ENCODE measurements at regions not wholly inside any gene's neighbourhood (a gene's known extent, or its start where the extent isn't known, plus 50 kb on each side); places are given as distances from the start of the nearest gene placed in this dataset.
"Not testable (repeated sequence)": the region's sequence is repeated elsewhere in the genome, so short reads cannot be mapped to it uniquely, and the experiment has no call there.

DNA sequence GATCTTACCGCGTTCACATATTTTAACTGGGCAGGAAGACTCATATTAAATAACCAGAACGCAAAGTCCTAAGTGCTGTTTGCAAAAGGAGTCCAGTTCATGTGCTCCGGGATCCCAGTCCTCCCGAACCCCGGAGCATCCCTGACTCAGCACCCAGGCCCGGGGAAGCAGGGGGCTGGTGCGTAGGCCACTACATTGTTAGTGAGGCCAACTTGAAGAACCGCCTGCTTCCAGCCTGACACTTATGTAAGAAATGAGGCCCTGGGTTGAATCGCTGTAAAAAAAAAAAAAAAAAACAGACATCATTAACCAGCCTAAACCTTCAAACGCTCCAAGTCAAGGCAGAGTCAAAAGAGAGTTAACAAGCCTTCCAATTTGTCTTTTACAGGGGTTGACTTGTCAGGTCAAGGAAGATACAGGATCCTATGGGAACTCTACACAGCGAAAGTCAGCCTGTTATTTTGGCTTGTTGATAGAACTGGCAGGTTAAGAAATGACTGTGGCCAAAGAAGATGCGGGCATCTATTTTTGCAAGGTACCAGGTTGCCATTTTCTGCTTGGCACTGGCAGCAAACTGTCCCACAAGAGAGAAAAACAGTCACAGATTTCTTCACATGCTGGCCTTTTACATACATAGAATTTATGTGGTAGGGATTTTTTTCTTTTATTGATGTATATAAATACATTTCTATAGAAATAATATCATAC, 93.3 kb downstream of the ACTL7B start:
- no peak for DNase-seq

DNA sequence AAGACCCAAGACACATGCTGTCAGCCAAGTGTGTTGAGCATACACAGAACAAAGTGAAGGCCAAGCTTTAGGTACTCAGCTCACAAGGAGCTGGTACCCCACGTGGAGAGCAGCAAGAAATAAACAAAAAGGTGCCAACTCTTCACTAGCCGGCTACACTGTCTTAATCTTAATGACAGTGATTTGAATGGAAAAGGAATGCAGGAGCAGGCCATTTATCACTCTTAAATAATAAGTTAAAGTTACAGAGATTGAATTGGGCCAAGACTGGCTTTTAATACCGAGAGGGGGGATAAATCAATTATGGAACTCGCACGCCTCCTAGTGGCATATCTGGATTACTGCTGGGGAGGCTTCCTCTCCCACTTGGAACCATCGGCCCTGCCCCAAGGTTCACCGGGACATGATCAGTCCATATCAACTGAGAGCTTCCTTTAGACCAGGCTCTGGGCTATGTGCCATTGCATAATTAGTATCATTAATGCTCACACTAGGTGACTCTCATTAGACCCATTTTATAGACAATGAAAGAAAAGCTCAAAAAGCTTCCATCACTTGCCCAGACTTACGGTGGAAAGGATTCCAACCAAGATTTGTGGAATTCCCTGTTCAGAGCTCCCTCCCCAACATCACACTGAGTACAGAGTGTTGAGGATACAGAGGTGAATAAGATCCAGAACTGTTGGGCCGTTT, 94.0 kb downstream of the ACTL7B start:
- peak; percentile 67 for DNase-seq

DNA sequence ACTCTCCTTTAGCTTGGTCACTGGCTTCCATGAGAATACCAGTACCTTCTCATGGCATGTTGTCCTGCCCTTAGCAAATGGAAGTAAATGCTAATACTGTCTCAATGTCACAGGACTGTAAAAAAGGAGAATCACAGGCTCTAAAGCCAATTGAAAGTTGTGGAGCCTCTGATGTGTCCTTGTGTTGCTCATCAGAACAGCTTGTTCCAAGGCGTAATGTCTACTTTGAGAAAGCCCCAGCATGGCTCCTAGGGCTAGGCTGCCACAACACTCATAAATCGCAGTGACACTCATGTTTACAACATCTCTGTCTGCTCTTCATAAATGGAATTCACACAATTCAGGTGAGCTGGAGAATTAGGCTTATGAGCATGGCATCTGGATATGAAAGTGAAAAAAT, 94.9 kb downstream of the ACTL7B start:
- DNase-seq, result no peak

DNA sequence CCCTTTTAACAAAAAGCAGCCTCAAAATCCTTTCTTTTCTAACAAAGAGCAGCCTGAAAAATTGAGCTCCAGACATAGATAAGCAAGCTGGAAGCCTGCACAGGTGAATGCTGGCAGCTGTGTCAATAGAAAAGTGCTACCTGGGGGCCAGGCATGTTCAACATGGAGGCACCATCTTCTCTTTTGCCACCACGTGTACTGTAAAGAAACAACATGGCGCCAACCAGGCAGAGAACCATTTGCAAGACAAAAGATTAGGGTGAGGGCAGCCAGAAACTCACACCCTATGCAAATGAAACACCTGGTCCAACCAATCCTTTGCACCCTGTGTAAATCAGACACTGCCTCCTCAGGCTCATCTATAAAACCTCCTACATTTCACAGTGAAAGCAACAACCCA, 96.0 kb downstream of the ACTL7B start:
- DNase-seq, result no peak

DNA sequence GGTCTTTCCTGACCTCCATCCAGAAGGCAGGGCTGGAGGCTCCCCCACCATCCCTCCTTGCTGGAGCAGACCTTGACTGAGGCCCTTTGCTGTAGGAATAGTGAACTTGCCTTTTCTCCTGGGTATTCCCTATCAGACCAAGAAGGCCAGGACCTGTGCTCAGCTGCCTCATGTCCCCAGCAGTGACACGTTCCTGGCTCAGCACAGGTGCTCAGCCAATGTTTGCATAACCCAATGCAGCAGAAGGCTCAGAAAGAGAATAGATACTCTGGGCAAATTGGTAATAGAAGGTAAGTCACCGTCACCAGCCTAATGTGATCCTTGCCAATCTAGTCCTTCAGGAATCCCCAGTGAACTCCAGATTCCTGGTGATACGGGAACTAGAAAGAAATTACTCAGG, 96.4 kb downstream of the ACTL7B start:
- DNase-seq, result no peak

DNA sequence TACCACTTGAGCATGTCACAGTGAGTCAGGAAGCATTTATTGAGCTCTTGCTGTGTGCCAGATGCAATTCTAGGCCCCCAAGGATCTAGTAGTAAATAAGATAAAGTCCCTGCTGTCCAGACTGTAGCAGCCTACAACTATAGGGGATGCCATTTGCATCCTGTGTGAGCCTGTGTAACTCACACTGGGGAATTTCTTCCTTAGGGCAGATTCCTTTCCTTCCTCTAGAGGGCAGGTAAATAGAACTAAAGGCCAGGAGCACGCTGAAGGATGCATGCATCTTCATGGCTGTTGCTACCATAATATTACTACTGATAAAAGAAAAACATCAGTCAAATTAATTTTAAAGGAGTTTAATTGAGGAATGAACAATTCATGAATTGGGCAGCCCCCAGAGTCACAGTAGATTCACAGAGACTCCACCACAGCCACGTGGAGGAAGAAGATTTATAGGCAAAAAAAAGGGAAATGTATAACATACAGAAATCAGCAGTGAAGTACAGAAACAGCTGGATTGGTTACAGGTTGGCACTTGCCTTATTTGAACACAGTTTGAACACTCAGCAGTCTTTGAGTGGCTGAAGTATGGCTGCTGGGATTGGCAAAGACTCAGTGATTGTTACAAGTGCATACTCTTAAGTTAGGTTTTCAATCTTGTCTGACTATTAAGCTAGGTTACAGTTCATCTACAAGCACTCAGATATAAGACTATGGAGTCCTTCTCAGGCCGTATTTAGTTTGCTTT, 98.9 kb downstream of the ACTL7B start:
- DNase-seq, result no peak

DNA sequence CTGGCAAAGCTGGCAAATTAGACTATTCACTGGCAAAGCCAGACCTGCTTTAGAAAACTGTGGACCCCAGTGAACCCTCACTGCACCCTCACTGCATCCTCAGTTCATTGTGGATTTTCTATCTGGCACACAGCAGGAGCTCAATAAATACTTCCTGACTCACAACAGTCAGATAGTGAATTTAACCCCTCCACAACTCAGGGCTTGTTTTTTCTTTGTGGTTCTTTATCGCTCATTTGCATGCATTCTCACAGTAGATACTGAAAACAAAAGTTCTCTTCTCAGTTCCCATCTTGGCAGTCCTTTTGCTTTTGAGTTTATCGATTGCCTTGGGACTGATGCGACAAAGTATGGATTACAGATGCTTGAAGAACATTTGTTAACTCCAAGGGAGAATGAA, 99.8 kb downstream of the ACTL7B start:
- DNase-seq, result no peak

DNA sequence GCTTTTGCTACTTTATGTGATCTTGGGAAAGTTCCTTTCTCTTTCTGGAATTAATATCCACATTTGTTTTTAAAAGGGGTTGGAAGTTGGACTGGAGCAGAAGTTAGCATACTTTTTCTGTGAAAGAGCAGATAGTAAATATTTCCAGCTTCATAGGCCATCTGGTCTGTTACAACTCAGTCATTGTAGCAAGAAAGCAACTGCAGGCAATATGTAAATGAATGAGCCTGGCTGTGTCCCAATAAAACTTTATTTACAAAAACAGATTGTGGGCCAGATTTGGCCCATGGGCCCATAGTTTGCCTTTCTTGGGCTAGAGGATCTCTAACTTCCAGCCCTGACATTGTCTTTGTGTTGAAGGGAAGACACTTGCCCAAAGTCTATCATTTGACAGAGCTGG, 104.4 kb downstream of the ACTL7B start:
- peak; percentile 14 for DNase-seq

DNA sequence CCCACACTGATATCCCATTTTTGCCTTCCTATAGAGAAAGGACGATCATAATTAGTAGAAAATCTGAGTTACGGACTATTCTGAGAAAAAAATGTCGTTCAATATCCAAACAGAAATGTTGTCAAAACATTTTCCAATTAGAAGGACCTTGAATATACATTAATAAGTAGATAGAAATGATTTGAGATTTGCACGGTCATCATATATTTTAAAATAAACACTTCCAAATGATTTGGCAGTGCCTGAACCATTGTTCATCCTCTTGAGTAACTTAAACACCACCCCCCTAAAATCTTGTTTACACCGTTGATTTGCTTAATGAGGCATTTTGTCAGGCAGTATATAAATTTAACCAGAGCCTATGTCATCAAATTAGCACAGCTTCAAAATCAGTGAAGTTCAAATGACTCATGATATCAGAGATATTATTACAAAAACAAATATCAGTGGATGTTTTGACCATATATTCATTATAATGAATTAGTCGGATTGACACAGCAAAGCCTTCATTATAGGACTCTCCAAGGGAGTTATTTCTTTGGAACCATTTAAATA, 105.0 kb downstream of the ACTL7B start:
- DNase-seq, result peak; percentile 43

DNA sequence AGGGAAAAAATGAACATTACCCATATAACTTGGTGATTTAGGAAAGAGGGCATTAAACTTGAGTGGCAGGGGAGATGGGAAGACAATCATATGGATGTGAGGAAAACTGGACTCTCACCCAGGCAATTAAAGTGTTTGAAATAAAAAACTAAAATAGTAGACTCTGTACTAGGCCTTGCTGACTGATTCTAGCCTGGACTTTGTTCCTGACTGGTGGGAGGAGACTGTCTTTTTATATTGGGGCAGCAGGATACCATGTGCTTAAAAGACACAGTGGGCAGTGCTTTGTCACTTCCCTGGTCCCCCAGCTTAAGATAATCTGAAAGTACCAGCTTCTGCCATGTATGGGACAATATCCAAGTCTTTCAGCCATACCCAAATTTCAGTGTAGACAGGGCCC, 107.0 kb downstream of the ACTL7B start:
- no peak for DNase-seq

DNA sequence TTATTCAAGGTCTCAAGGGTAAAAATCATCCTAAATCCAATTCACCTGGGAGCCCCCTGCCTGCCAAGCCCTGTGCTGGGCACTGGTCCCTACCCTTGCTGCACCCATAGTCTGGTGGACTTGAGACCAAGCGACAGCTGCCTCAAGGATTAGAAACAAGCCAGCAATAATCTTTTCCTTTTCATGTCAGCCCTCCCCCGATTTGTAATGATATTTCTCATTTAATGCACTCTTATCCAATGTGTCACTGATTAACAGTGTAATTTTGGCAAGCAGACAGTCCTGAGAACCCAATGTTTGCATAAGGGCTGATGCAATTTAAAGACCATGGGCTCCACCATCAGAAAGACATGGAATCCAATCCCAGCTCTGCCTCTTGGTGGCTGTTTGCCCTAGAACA, 108.9 kb downstream of the ACTL7B start:
- DNase-seq, result peak; percentile 88

DNA sequence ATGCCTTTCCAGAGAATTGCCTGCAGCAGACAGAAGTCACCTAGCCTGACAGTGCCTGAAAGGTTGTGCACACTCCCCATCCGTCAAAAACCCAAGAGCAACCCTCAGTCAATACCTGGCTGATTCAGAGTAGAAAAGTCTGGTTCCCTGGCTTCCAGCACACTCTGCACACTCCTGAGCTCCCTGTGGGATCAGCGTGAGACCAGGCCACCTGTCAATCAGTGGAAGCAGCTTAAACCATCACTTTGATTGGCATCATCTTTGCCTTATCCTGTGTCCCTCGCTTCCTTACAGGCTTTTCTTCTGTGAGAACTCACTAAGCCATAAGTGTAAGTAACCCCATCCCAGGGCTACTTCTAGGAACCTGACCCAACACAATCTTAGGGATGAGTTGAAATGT, 109.8 kb downstream of the ACTL7B start:
- no peak for DNase-seq

DNA sequence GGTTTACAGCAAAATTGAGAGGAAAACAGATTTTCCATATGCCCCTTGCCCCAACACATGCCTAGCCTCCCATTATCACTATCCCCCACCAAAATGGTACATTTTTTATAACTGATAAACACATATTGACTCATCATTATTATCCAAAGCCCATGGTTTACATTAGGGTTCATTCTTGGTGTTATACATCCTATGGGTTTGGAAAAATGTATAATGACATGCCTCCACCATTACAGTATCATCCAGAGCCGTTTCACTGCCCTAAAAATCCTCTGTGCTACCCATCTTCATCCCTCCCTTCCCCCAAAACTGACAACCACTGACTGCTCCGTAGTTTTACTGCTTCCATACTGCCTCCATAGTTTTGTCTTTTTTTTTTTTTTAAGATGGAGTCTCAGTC, 111.1 kb downstream of the ACTL7B start:
- peak; percentile 53 for DNase-seq

DNA sequence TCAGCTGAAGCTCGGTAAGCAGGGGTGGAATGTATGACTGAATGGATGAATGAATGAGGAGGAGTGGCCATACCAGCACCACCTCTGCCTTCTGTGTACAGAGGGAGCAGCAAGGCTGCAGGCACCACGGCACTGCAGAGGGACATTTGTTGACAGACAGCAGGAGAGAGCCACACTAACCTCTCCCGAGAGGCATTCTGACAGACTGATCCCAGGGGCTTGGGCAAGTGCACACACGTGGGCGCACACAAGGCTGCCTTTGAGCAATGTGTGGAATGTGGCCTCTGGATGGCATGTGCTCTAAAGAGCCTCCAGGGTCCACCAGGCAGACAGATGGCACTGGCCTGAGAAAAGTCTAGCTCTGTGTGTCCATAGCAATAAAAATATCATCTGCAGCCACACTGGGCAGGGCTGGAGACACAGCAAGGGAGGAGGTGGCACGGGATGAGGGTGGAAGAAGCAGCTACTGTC, 111.8 kb downstream of the ACTL7B start:
- no peak for DNase-seq

DNA sequence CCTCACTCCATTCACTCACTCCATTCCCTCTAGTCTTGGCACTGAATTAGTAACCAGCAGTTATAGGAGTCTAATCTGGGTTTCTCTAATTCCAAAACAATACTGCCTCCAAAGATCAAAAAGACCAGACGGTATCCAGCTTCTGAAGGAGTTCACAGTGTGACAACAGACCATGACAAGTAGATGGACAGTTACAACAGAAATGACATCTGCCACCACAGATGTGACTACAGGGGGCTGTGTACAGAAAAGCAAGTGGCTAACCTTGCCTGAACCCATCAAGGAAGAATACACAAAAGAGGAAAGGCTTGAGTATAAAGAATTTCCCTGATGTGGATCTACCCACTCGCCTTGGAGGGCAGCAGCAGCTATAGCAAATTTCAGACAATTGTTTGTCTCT, 112.4 kb downstream of the ACTL7B start:
- DNase-seq, result no peak

DNA sequence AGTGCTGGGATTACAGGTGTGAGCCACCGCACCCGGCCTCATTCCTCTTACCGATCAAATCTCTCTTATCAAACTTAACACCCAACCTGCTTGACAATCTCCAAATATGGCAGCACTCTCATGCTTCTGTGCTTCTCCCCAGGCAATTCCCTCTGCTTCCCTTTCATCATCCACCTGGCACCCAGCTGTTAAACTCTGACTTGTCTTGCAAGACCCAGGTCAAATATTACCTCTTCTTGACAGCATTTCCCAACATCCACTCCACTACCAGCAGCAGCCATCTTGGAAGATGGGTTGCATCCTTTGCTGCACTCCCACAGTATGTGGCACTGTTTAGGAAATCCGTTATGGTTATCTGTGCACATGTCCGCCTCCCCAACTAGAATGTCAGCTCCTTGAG, 113.6 kb downstream of the ACTL7B start:
- DNase-seq, result no peak

DNA sequence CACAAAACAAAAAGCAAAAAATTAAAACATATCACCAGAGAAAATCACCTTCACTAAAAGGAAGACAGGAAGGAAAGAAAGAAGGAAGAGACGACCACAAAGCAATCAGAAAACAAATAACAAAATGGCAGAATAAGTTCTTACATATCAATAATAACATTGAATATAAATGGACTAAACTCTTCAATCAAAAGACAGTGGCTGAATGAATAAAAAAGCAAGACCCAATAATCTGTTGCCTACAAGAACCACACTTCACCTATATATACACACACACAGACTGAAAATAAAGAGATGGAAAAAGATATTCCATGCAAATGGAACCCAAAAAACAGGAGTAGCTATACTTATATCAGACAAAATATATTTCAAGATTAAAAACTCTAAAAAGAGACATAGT, 124.5 kb downstream of the ACTL7B start:
- DNase-seq, result not testable (repeated sequence)

DNA sequence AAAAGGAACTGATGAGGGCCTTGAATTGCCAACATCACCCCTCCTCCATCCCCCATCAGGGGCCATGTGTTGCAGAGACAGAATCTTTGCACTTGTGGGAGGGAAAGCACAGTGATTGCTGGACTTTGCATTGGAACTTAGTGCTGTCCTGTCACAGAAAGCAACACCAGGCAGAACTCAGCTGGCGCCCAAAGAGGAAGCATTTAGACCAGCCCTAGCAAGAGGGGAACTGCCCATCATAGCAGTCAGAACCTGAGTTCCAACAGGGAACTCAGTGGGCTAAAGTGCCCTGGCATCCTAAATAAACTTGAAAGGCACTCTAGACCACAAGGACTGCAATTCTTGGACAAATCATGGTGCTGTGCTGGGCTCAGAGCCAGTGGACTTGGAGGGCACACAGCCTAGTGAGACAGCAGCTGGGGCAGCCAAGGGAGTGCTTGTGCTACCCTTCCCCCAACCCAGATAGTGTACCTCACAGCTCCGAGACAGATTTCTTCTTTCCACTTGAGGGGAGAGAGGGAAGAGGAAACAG, 128.1 kb downstream of the ACTL7B start:
- no peak for DNase-seq

DNA sequence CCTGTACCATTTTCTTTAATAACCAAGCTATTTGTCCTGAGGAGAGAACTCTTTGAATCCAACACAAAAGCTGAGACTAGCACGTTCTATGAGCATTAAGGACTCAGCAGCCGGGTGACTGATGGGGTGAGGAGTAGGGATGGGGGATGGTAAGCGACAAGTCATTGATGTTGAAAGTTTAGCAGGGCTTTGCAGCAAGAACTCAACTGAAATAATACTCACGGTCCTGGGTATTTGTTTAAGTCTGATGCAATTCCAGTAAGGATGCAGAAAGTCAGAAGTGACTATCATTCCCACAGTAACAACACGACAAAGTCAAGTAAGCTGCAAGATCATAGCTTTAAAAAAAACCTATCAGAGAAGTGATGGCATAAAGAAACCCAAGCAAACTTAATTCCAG, 131.1 kb downstream of the ACTL7B start:
- DNase-seq, result peak; percentile 90

DNA sequence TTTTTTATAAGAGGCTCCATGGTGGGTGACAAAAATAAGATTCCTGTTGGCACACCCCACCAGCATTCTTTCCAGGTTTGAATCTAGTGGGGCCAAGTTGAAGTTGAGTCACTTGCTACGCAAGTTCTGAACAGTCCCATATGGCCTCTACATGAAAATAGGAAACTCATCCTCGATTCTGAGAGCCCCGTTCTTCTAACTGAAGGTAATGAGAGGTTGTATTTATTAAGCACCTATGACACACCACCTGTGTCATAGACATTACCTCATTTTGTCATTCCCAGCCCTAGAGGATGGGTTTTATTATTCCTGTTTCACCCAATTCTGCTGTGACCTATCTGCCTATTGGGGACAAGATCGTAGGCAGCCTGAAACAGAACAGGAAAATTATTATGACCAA, 131.7 kb downstream of the ACTL7B start:
- no peak for DNase-seq

DNA sequence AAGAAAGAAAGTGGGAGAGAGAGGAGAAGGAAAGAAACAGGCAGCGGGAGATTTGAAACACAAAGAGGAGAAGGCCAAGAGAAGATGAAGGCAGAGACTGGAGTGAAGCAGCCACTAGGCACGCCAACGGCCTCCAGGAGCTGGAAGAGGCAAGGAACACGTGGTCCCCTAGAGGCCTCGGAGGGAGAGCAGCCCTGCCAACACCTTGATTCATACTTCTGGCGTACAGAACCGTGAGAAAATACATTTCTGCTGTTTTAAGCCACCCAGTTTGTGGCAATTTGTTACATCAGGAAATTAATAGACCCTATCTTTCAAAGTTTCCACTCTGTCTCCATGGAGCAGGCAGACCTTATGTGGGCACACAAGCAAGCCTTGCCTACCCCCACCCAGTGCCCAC, 133.4 kb downstream of the ACTL7B start:
- DNase-seq, result peak; percentile 63

DNA sequence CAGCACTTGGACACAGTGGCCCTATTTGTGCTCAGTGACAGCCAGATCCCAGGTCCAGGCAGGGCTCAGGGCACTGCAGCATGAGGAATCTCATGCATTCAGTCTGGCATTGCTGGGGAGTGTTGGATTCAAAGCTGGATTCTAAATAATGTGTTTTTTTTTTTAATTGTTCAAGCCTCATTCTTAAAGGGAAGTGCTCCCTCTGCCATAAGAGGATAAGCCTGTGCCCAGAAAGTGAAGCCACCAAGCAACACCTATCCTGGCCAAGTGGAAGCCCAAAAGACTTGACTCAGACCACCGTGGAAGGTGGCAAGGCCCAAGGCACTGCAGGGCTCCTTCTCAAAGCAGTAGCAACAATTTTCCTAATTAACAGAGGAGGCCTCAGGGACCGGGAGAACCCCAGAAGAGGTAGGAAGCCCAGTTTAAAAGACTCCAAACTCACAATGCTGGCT, 135.6 kb downstream of the ACTL7B start:
- no peak for DNase-seq

DNA sequence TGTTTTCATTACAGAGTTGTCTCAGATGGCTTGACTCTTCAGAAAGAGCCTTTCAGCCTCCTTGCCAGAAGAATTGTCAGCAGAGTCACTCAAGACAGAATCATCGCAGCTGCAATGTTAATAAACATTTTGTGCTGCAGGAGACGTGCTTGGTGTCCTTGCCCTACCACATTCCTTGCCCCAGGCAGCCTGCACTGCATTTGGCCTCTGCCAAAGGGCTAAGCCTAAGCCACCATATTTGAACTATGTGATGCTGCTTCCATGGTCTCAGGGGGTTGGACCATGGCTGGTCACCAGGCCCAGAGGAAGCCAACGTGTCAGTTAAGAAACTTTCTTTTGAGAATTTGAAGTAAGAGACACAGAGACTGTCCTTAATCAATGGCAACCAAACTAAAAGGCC, 145.4 kb downstream of the ACTL7B start:
- DNase-seq, result no peak

All from fibroblast of skin of right biceps (primary cell).